Stimulated activated CD4-positive, alpha-beta T cell treated with anti-CD3 and anti-CD28 coated beads, TNF-alpha, amount 100 ng/mL, for 24 hours (primary cell): ENCODE measurements at regions not wholly inside any gene's neighbourhood (a gene's known extent, or its start where the extent isn't known, plus 50 kb on each side); places are given as distances from the start of the nearest gene placed in this dataset.
"Not testable (repeated sequence)": the region's sequence is repeated elsewhere in the genome, so short reads cannot be mapped to it uniquely, and the experiment has no call there.

Experiments
- DNase-seq, 3 experiments: peaks; one replicate each; pipeline ENCODE4 v3.0.0-alpha.2; 2020; ENCODE audit warnings: low read depth in 3 of 3

- DNase-seq: not testable (repeated sequence)
Measured at GRCh38 chr10:90250784-90251183, 549.4 kb downstream of the KIF20B start.

GRCh38 chr10:90269699-90270098 lies 568.3 kb downstream of the KIF20B start:
- no peak for DNase-seq

GRCh38 chr10:90274721-90275468 lies 573.5 kb downstream of the KIF20B start:
- DNase-seq: no peak

- DNase-seq: no peak
Measured at GRCh38 chr10:90276894-90277475, 575.6 kb downstream of the KIF20B start.

- DNase-seq: no peak
Measured at GRCh38 chr10:90286406-90286805, 571.4 kb downstream of the HTR7 start.

- DNase-seq: no peak
Measured at GRCh38 chr10:90286941-90287340, 570.9 kb downstream of the HTR7 start.

- DNase-seq: no peak
Measured at GRCh38 chr10:90288391-90288933, 569.4 kb downstream of the HTR7 start.

GRCh38 chr10:90289037-90289436 lies 568.8 kb downstream of the HTR7 start:
- DNase-seq: no peak

- no peak for DNase-seq
Measured at GRCh38 chr10:90293616-90294015, 564.2 kb downstream of the HTR7 start.

GRCh38 chr10:90294821-90295540 lies 562.9 kb downstream of the HTR7 start:
- not testable (repeated sequence) for DNase-seq

GRCh38 chr10:90302031-90302430 lies 555.8 kb downstream of the HTR7 start:
- DNase-seq: not testable (repeated sequence)

- DNase-seq: no peak
Measured at GRCh38 chr10:90302758-90303481, 554.9 kb downstream of the HTR7 start.

- no peak for DNase-seq
Measured at GRCh38 chr10:90304533-90304932, 553.3 kb downstream of the HTR7 start.

- DNase-seq: no peak
Measured at GRCh38 chr10:90306187-90306586, 551.7 kb downstream of the HTR7 start.

GRCh38 chr10:90308223-90308622 lies 549.6 kb downstream of the HTR7 start:
- no peak for DNase-seq

- DNase-seq: no peak
Measured at GRCh38 chr10:90313576-90314325, 544.1 kb downstream of the HTR7 start.

GRCh38 chr10:90314718-90315117 lies 543.1 kb downstream of the HTR7 start:
- no peak for DNase-seq

- DNase-seq: no peak
Measured at GRCh38 chr10:90317172-90317571, 540.7 kb downstream of the HTR7 start.

- no peak for DNase-seq
Measured at GRCh38 chr10:90318659-90319058, 539.2 kb downstream of the HTR7 start.

- DNase-seq: no peak
Measured at GRCh38 chr10:90319188-90319914, 538.5 kb downstream of the HTR7 start.
